HG03045 (cell line): ENCODE measurements at regions not wholly inside any gene's neighbourhood (a gene's known extent, or its start where the extent isn't known, plus 50 kb on each side); places are given as distances from the start of the nearest gene placed in this dataset.

Experiments
- ATAC-seq: cut with Tn5 transposase; IDR thresholded peaks from one replicate; pipeline ENCODE4 v1.9.1; 2021; ENCODE audit warnings: mild to moderate bottlenecking, moderate library complexity; ENCODE audit not compliant: unreplicated experiment

- no peak for ATAC-seq
Measured at GRCh38 chr12:125303337-125303736, 238.1 kb downstream of the AACS start.

GRCh38 chr12:125304029-125304428 lies 238.8 kb downstream of the AACS start:
- no peak for ATAC-seq

GRCh38 chr12:125305231-125305630 lies 240.0 kb downstream of the AACS start:
- no peak for ATAC-seq

GRCh38 chr12:125310461-125310860 lies 245.2 kb downstream of the AACS start:
- no peak for ATAC-seq

- ATAC-seq, result no peak
Measured at GRCh38 chr12:125311050-125311449, 245.8 kb downstream of the AACS start.

GRCh38 chr12:125312471-125312870 lies 247.2 kb downstream of the AACS start:
- no peak for ATAC-seq

- no peak for ATAC-seq
Measured at GRCh38 chr12:125314051-125314755, 249.0 kb downstream of the AACS start.

- no peak for ATAC-seq
Measured at GRCh38 chr12:125315771-125316170, 250.5 kb downstream of the AACS start.

- no peak for ATAC-seq
Measured at GRCh38 chr12:125320177-125320576, 254.9 kb downstream of the AACS start.

GRCh38 chr12:125324861-125325490 lies 259.7 kb downstream of the AACS start:
- no peak for ATAC-seq

GRCh38 chr12:125329239-125330102 lies 264.2 kb downstream of the AACS start:
- ATAC-seq, result no peak

- peak; percentile 70 for ATAC-seq
Measured at GRCh38 chr12:125330645-125331341, 265.6 kb downstream of the AACS start.

- no peak for ATAC-seq
Measured at GRCh38 chr12:125331342-125332052, 266.3 kb downstream of the AACS start.

- ATAC-seq, result no peak
Measured at GRCh38 chr12:125332900-125333299, 267.7 kb downstream of the AACS start.

- ATAC-seq, result no peak
Measured at GRCh38 chr12:125336246-125336645, 271.0 kb downstream of the AACS start.

- no peak for ATAC-seq
Measured at GRCh38 chr12:125340791-125341190, 275.6 kb downstream of the AACS start.

- no peak for ATAC-seq
Measured at GRCh38 chr12:125341422-125341821, 276.2 kb downstream of the AACS start.

- ATAC-seq, result no peak
Measured at GRCh38 chr12:125343649-125344048, 278.4 kb downstream of the AACS start.

GRCh38 chr12:125346362-125346761 lies 281.1 kb downstream of the AACS start:
- no peak for ATAC-seq

GRCh38 chr12:125351788-125352187 lies 286.6 kb downstream of the AACS start:
- no peak for ATAC-seq
